Effector memory CD4-positive, alpha-beta T cell (primary cell): ENCODE measurements at regions not wholly inside any gene's neighbourhood (a gene's known extent, or its start where the extent isn't known, plus 50 kb on each side); places are given as distances from the start of the nearest gene placed in this dataset.

Source experiments
- DNase-seq, 3 donors: peaks; one replicate each; pipeline ENCODE4 v3.0.0-alpha.2; 2020
- H3K27ac ChIP-seq: 2 replicates; pipeline ENCODE4 v1.7.0; 2013; ENCODE audit warnings: mild to moderate bottlenecking, low read length, moderate library complexity; ENCODE audit not compliant: insufficient read depth, poor library complexity, severe bottlenecking
- H3K27me3 ChIP-seq: replicated peaks from 2 replicates; pipeline ENCODE4 v1.7.0; 2013; ENCODE audit warnings: mild to moderate bottlenecking, low read length; ENCODE audit not compliant: insufficient read depth, control insufficient read depth, poor library complexity, severe bottlenecking
- H3K36me3 ChIP-seq: 2 replicates; pipeline ENCODE4 v1.7.0; 2013; ENCODE audit warnings: mild to moderate bottlenecking, low read length, moderate library complexity; ENCODE audit not compliant: control insufficient read depth, insufficient read depth
- H3K4me1 ChIP-seq: 2 replicates; pipeline ENCODE4 v1.7.0; 2013; ENCODE audit warnings: low read length, mild to moderate bottlenecking; ENCODE audit not compliant: control insufficient read depth, insufficient read depth, poor library complexity, severe bottlenecking
- H3K4me3 ChIP-seq: 2 replicates; pipeline ENCODE4 v1.7.0; 2013; ENCODE audit warnings: low read length, low read depth, mild to moderate bottlenecking; ENCODE audit not compliant: insufficient read depth, poor library complexity, severe bottlenecking
- H3K9me3 ChIP-seq: 2 replicates; pipeline ENCODE4 v1.7.0; 2013; ENCODE audit warnings: mild to moderate bottlenecking, low read length, moderate library complexity; ENCODE audit not compliant: control insufficient read depth

GRCh38 chr13:97142452-97142851 lies 79.7 kb upstream of the MBNL2 start:
- Histone ChIP-seq H3K4me1 (no peaks in the 10 kb centered on the region), H3K9me3 (no peaks in the 10 kb centered on the region), H3K4me3 (no peak overlapping the region), H3K27me3 (no peaks in the 10 kb centered on the region), H3K36me3 (no peaks in the 10 kb centered on the region), H3K27ac (no peak overlapping the region)
- no peak for DNase-seq

DNA sequence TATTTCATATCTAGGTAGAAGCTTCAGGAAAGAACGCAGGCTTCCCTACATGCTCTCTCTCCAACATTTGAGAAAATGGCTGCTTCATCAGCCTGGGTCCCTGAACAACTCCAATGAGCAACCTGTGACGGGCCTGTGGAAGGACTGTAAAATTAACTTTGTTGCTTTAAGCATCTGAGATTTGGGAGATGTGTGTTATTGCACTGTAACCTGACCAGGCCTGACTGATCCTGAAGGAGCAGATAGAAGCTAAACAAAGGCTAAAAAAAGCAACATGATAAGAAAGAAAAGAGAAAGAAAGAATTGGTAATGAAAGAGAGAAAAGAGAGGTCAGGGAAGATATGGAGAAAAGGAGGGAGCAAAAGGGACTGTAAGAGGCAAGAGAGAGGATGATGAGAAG lies 77.1 kb upstream of the MBNL2 start:
- H3K27me3 ChIP-seq: no peaks in the 10 kb centered on the region
- H3K27ac ChIP-seq: no peak overlapping the region
- H3K9me3 ChIP-seq: no peaks in the 10 kb centered on the region
- no peaks in the 10 kb centered on the region for H3K4me1 ChIP-seq
- no peak for DNase-seq
- H3K4me3 ChIP-seq: no peak overlapping the region
- H3K36me3 ChIP-seq: no peaks in the 10 kb centered on the region

DNA sequence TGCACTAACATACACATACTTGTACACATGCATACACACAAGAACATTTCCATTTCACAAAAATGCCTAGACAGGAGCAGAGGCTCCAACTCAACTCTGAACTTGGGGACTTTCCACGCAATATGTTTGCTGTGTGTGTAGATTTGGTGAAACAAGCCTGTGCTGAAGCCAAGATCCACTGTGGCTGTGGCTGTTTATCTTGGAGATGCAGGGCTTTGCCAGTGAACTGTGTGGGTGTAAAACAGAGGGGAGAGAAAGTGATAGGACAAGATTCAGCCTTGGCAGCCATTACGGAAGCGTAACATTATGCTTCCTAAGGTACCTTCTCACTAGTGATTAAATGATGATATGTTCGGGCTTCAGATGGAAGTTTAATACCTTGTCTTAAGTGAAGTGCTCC lies 73.2 kb upstream of the MBNL2 start:
- Histone ChIP-seq H3K4me1 (no peaks in the 10 kb centered on the region), H3K36me3 (no peaks in the 10 kb centered on the region), H3K27me3 (no peaks in the 10 kb centered on the region), H3K27ac (no peak overlapping the region), H3K9me3 (no peaks in the 10 kb centered on the region), H3K4me3 (no peak overlapping the region)
- no peak for DNase-seq

DNA sequence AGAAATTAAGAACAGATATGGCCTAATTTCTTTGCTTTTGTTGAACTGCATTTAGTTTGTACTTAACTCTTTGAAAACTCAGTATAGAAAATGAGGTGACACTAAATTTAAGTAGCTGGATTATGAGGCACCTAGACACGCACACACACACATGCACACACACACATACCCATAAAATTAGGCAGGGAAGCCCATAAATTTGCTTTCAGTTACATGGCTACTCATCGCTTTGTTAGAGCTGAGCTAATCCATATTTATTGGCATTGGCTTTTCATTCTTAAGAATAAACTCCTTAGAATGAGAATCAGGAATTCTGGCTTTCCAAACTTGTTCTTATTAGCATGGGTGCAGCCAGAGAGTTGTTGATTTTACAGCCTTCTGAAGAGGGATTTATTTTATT lies 61.7 kb upstream of the MBNL2 start:
- no peak for DNase-seq
- Histone ChIP-seq H3K4me1 (no peaks in the 10 kb centered on the region), H3K4me3 (no peak overlapping the region), H3K27me3 (no peaks in the 10 kb centered on the region), H3K27ac (no peak overlapping the region), H3K9me3 (no peaks in the 10 kb centered on the region), H3K36me3 (no peaks in the 10 kb centered on the region)

DNA sequence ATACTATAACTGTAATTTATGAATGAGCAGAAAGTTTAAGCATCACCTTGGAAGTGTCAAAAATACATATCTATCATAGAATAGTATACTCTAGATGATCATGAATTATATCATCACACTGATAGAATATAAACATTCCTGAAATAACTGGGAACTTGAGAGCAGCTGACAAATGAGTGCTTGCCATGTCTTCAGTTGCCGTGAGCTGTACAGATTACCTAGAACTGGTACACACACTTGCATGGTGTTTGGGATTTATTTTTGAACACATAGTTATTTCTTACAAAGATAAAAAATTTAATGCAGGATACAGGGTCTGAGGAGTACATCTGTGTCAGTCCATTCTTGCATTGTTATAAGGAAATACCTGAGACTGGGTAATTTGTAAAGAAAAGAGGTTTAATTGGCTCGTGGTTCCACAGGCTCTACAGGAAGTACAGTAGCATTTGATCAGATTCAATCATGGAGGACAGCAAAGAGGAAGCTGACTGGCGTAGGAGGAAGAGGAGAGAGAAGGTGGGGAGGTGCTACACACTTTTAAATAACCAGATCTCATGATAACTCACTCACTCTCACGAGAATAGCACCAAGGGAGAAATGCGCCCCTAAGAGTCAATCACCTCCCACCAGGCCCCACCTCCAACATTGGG lies 60.4 kb upstream of the MBNL2 start:
- H3K9me3 ChIP-seq: no peaks in the 10 kb centered on the region
- H3K4me3 ChIP-seq: no peak overlapping the region

GRCh38 chr13:97165502-97166425 lies 56.4 kb upstream of the MBNL2 start:
- Histone ChIP-seq H3K4me1 (no peaks in the 10 kb centered on the region), H3K9me3 (no peaks in the 10 kb centered on the region), H3K36me3 (no peaks in the 10 kb centered on the region), H3K27ac (no peak overlapping the region), H3K27me3 (no peaks in the 10 kb centered on the region), H3K4me3 (no peak overlapping the region)
- DNase-seq: no peak

More for the DNA sequence above, 60.4 kb upstream of the MBNL2 start:
- H3K27ac ChIP-seq: no peak overlapping the region
- DNase-seq: no peak
- no peaks in the 10 kb centered on the region for H3K4me1 ChIP-seq
- no peaks in the 10 kb centered on the region for H3K36me3 ChIP-seq
- no peaks in the 10 kb centered on the region for H3K27me3 ChIP-seq

- Histone ChIP-seq H3K4me3 (no peak overlapping the region), H3K27me3 (no peaks in the 10 kb centered on the region), H3K36me3 (no peaks in the 10 kb centered on the region), H3K9me3 (no peaks in the 10 kb centered on the region), H3K4me1 (no peaks in the 10 kb centered on the region), H3K27ac (no peak overlapping the region)
- no peak for DNase-seq
These were observed 51.0 kb upstream of the MBNL2 start for GRCh38 chr13:97171136-97171535.
